Neuronal stem cell (in vitro differentiated cells): ENCODE measurements at regions not wholly inside any gene's neighbourhood (a gene's known extent, or its start where the extent isn't known, plus 50 kb on each side); places are given as distances from the start of the nearest gene placed in this dataset.

Experiments used
- DNase-seq: peaks from one replicate; pipeline ENCODE4 v3.0.0-alpha.2; 2013; ENCODE audit warnings: low spot score
- H2AFZ ChIP-seq: one replicate; pipeline ENCODE4 v1.6.1; 2013; ENCODE audit warnings: mild to moderate bottlenecking, low read length, inconsistent platforms
- H2AK5ac ChIP-seq: 2 replicates; pipeline ENCODE4 v1.6.1; 2013; ENCODE audit warnings: low read depth, mild to moderate bottlenecking, inconsistent platforms, low read length, moderate library complexity, mixed read lengths
- H2BK120ac ChIP-seq: 2 replicates; pipeline ENCODE4 v1.6.1; 2013; ENCODE audit warnings: low read depth, mild to moderate bottlenecking, inconsistent platforms, low read length, moderate library complexity, mixed read lengths
- H2BK12ac ChIP-seq: one replicate; pipeline ENCODE4 v1.6.1; 2013; ENCODE audit warnings: low read length, inconsistent platforms
- H2BK15ac ChIP-seq: 2 replicates; pipeline ENCODE4 v1.6.1; 2013; ENCODE audit warnings: mild to moderate bottlenecking, low read length, inconsistent platforms, mixed read lengths
- H2BK5ac ChIP-seq: one replicate; pipeline ENCODE4 v1.6.1; 2013; ENCODE audit warnings: inconsistent platforms, mild to moderate bottlenecking, low read length, moderate library complexity
- H3K14ac ChIP-seq: one replicate; pipeline ENCODE4 v1.6.1; 2013; ENCODE audit warnings: low read length, inconsistent platforms
- H3K18ac ChIP-seq: 2 replicates; pipeline ENCODE4 v1.6.1; 2013; ENCODE audit warnings: low read length, inconsistent platforms
- H3K23ac ChIP-seq: 2 replicates; pipeline ENCODE4 v1.6.1; 2013; ENCODE audit warnings: low read depth, mild to moderate bottlenecking, mixed read lengths, low read length, inconsistent platforms; ENCODE audit not compliant: poor library complexity
- H3K27ac ChIP-seq: replicated peaks from 3 replicates; pipeline ENCODE4 v1.5.1; 2013; ENCODE audit warnings: low read length, inconsistent platforms
- H3K27me3 ChIP-seq, 3 experiments: 2 replicates each; pipeline ENCODE4 v1.6.1; 2013; ENCODE audit warnings: low read length in 3 of 3, mild to moderate bottlenecking in 2 of 3, inconsistent platforms in 1 of 3, low read depth in 1 of 3, mixed read lengths in 1 of 3, moderate library complexity in 1 of 3; ENCODE audit not compliant: control insufficient read depth in 3 of 3, insufficient read depth in 3 of 3
- H3K36me3 ChIP-seq, 2 donors: replicated peaks in 1 of 2; 2 replicates each; pipeline ENCODE4 v1.6.1; 2013; ENCODE audit warnings: low read length in 2 of 2; ENCODE audit not compliant: control insufficient read depth in 2 of 2, insufficient read depth in 2 of 2
- H3K4ac ChIP-seq: 2 replicates; pipeline ENCODE4 v1.6.1; 2013; ENCODE audit warnings: inconsistent platforms, mild to moderate bottlenecking, low read length, moderate library complexity
- H3K4me1 ChIP-seq, 2 donors: 1 replicate in 1 of 2; 2 replicates in 1 of 2; pipeline ENCODE4 v1.6.1; 2013; ENCODE audit warnings: low read length in 2 of 2, low read depth in 1 of 2; ENCODE audit not compliant: control insufficient read depth in 2 of 2, insufficient read depth in 1 of 2
- H3K4me2 ChIP-seq: one replicate; pipeline ENCODE4 v1.6.1; 2013; ENCODE audit warnings: mild to moderate bottlenecking, low read length, inconsistent platforms; ENCODE audit not compliant: insufficient read depth, poor library complexity, severe bottlenecking
- H3K4me3 ChIP-seq, 2 donors: 2 replicates each; pipeline ENCODE4 v1.5.1; 2013; ENCODE audit warnings: low read length in 2 of 2, mild to moderate bottlenecking in 2 of 2, inconsistent platforms in 1 of 2, moderate library complexity in 1 of 2
- H3K79me1 ChIP-seq: one replicate; pipeline ENCODE4 v1.6.1; 2013; ENCODE audit warnings: low read depth, mild to moderate bottlenecking, inconsistent platforms, low read length, moderate library complexity
- H3K9ac ChIP-seq: one replicate; pipeline ENCODE4 v1.6.1; 2013; ENCODE audit warnings: mild to moderate bottlenecking, low read depth, low read length, inconsistent platforms; ENCODE audit not compliant: poor library complexity
- H3K9me3 ChIP-seq, 2 donors: replicated peaks in 1 of 2; 2 replicates each; pipeline versions ENCODE3 to v1.6.1; 2013; ENCODE audit warnings: low read length in 2 of 2, mild to moderate bottlenecking in 2 of 2, inconsistent platforms in 1 of 2, low read depth in 1 of 2, mixed read lengths in 1 of 2, moderate library complexity in 1 of 2; ENCODE audit not compliant: control insufficient read depth in 2 of 2, insufficient read depth in 1 of 2
- H4K8ac ChIP-seq: one replicate; pipeline ENCODE4 v1.6.1; 2013; ENCODE audit warnings: low read depth, mild to moderate bottlenecking, inconsistent platforms, low read length, moderate library complexity
- H4K91ac ChIP-seq: one replicate; pipeline ENCODE4 v1.6.1; 2013; ENCODE audit warnings: low read length, low read depth, mild to moderate bottlenecking, inconsistent platforms; ENCODE audit not compliant: poor library complexity
- WGBS, 2 donors: extraction: QIAGEN DNeasy Blood & Tissue Kit; methylation state at CpG; one replicate each; pipeline ENCODE4 v1.1.7; 2013; ENCODE audit warnings: missing lambda C conversion rate in 2 of 2, mixed read lengths in 1 of 2; ENCODE audit not compliant: insufficient read length in 2 of 2, insufficient replicate concordance in 1 of 2; ENCODE audit errors: extremely low coverage in 2 of 2; 5-methylcytosine and 5-hydroxymethylcytosine counted together

- Histone ChIP-seq H3K23ac (no peak overlapping the region), H3K18ac (no peak overlapping the region), H3K4ac (no peak overlapping the region), H3K4me2 (no peak overlapping the region), H2BK120ac (no peak overlapping the region), H4K91ac (no peak overlapping the region), H3K79me1 (no peaks in the 10 kb centered on the region), H3K4me3 (no peak overlapping the region), H3K4me1 (peaks cover 0 to 16% of the 10 kb centered on the region in 2 donors), H3K36me3 (no peaks in the 10 kb centered on the region), H3K9ac (no peak overlapping the region), H3K14ac (no peak overlapping the region), H3K27me3 (peaks cover 0 to 7% (median 0%) of the 10 kb centered on the region in 3 experiments), H3K9me3 (no peaks in the 10 kb centered on the region), H2BK15ac (no peak overlapping the region), H2BK12ac (no peak overlapping the region), H4K8ac (no peak overlapping the region), H2AK5ac (no peak overlapping the region), H2BK5ac (no peak overlapping the region), H3K27ac (no peak overlapping the region), H2AFZ (peak overlapping the region; percentile 88)
- DNase-seq = no peak
- no CpG with 5 or more reads among the region's 6 CpGs for WGBS, 2 donors
Observed at GRCh38 chr15:29377161-29377560, 107.5 kb upstream of the NSMCE3 start.

DNA sequence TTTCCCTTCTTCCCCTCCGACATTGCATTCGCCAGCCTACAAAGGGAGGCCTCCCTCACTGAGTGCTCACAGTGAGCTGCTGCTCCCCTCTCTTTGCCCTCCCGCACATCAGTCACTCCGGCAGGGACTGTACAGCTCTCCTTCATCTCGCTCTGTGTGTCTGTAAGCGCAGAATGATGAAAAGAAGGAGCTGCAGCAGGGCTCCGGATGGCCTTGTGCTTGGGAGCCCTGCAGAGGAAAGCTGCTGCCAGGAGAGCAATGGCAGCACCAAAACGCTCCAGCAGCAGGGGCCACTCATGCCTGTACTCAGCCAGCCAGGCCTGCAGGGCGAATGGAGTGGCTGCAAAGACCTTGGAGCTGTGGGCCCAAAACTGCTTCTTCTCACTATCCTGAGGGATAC lies 107.0 kb upstream of the NSMCE3 start:
- no peak for DNase-seq
- Histone ChIP-seq H4K8ac (no peak overlapping the region), H3K36me3 (no peaks in the 10 kb centered on the region), H2BK15ac (no peak overlapping the region), H3K79me1 (no peaks in the 10 kb centered on the region), H3K4me2 (no peak overlapping the region), H3K18ac (peak overlapping the region; percentile 84), H3K9ac (peak overlapping the region; percentile 63), H2BK12ac (peak overlapping the region; percentile 84), H3K27ac (no peak overlapping the region), H2AK5ac (no peak overlapping the region), H2BK120ac (peak overlapping the region; percentile 47), H2BK5ac (no peak overlapping the region), H3K4ac (no peak overlapping the region), H2AFZ (peak overlapping the region; percentile 88), H3K27me3 (peaks cover 0 to 7% (median 0%) of the 10 kb centered on the region in 3 experiments), H3K14ac (no peak overlapping the region), H4K91ac (no peak overlapping the region), H3K4me3 (no peak overlapping the region), H3K9me3 (no peaks in the 10 kb centered on the region), H3K23ac (no peak overlapping the region), H3K4me1 (peaks cover 0 to 14% of the 10 kb centered on the region in 2 donors)
- WGBS, 2 donors = no CpG with 5 or more reads among the region's 9 CpGs

DNA sequence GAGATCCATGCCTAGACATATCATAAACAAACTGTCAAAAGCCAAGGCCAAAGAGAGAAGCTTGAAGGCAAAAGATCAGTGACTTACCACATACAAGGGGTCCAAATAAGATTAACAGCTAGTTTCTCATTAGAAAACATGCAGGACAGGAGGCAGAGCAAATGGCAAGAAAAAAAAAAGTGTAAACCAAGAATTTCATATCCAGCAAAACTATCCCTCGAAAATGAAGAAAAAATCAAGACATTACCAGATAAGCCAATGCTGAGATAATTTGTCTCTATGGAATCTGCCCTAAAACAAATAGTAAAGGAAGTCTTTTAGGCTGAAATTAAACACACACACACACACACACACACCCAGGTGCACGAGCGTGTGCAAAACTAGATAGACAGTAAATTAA lies 99.6 kb upstream of the NSMCE3 start:
- no peak overlapping the region for H2BK5ac ChIP-seq
- H3K4me3 ChIP-seq = no peak overlapping the region
- no peak overlapping the region for H3K9ac ChIP-seq
- no peak overlapping the region for H2BK120ac ChIP-seq
- no peaks in the 10 kb centered on the region for H3K36me3 ChIP-seq
- no peak overlapping the region for H2BK15ac ChIP-seq
- no peaks in the 10 kb centered on the region for H3K27me3 ChIP-seq
- WGBS, 2 donors = no CpG with 5 or more reads among the region's 3 CpGs
- no peak overlapping the region for H3K27ac ChIP-seq
- no peak overlapping the region for H2AK5ac ChIP-seq
- no peak overlapping the region for H3K18ac ChIP-seq
- H2AFZ ChIP-seq = no peak overlapping the region
- peaks cover 3% of the 10 kb centered on the region in 2 donors for H3K9me3 ChIP-seq
- H3K14ac ChIP-seq = no peak overlapping the region
- no peak overlapping the region for H3K23ac ChIP-seq
- no peak overlapping the region for H4K8ac ChIP-seq
- H3K4ac ChIP-seq = no peak overlapping the region
- H3K4me1 ChIP-seq = no peaks in the 10 kb centered on the region
- H2BK12ac ChIP-seq = no peak overlapping the region
- H3K79me1 ChIP-seq = no peaks in the 10 kb centered on the region
- H4K91ac ChIP-seq = no peak overlapping the region
- no peak overlapping the region for H3K4me2 ChIP-seq
- DNase-seq = no peak

DNA sequence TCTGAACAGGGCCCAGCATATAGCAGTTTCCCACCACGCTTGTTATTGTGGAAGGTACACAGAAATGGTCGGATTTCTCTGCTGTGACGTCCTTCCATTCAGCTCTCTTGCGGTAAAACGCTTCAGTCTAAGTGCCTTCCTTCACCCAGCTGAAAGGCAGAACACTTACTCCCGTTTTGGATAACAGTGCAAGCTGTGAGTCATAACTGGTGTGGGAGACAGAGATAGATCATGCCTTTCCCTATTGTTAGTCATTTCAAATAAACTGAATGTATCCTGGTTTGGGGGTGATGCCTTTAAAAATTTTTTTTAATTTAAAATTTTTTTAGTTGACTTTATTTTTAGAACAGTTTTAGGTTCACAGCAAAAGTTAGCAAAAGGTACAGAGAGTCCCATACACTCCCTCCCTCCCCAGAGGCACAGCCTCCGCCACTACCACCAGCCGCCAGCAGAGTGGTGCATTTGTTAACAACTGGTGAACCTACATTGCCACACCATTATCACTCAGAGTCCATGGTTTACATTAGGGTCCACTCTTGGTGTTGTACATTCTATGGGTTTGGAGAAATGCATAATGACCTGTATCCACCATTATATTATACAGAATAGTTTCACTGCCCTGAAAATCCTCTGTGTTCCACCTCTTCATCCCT lies 94.9 kb upstream of the NSMCE3 start:
- no peak overlapping the region for H2BK5ac ChIP-seq
- no peak overlapping the region for H3K14ac ChIP-seq
- no peaks in the 10 kb centered on the region for H3K4me1 ChIP-seq
- H3K4me2 ChIP-seq = no peak overlapping the region
- WGBS, 2 donors = no CpG with 5 or more reads among the region's 8 CpGs
- no peak overlapping the region for H2BK12ac ChIP-seq
- no peak overlapping the region for H3K4me3 ChIP-seq
- no peaks in the 10 kb centered on the region for H3K27me3 ChIP-seq
- no peak overlapping the region for H2BK15ac ChIP-seq
- no peak overlapping the region for H2BK120ac ChIP-seq
- no peak overlapping the region for H4K8ac ChIP-seq
- H3K36me3 ChIP-seq = no peaks in the 10 kb centered on the region
- no peaks in the 10 kb centered on the region for H3K79me1 ChIP-seq
- no peak overlapping the region for H3K18ac ChIP-seq
- H3K9ac ChIP-seq = no peak overlapping the region
- H3K4ac ChIP-seq = no peak overlapping the region
- peaks cover 0 to 3% of the 10 kb centered on the region in 2 donors for H3K9me3 ChIP-seq
- no peak overlapping the region for H3K23ac ChIP-seq
- no peak overlapping the region for H4K91ac ChIP-seq
- no peak overlapping the region for H2AK5ac ChIP-seq
- H3K27ac ChIP-seq = no peak overlapping the region
- no peak for DNase-seq
- H2AFZ ChIP-seq = no peak overlapping the region
